Mesenchymal stem cell (in vitro differentiated cells and primary cell): ENCODE measurements at regions not wholly inside any gene's neighbourhood (a gene's known extent, or its start where the extent isn't known, plus 50 kb on each side); places are given as distances from the start of the nearest gene placed in this dataset.

ENCODE experiments used
- DNase-seq: peaks from one replicate; pipeline ENCODE4 v3.0.0-alpha.2; 2013
- H2AFZ ChIP-seq: one replicate; pipeline ENCODE4 v1.6.1; 2013; ENCODE audit warnings: low read depth, mild to moderate bottlenecking, control low read depth, inconsistent platforms, low read length, moderate library complexity
- H2AK5ac ChIP-seq: 2 replicates; pipeline ENCODE4 v1.6.1; 2013; ENCODE audit warnings: low read length, moderate library complexity, mild to moderate bottlenecking, inconsistent platforms; ENCODE audit not compliant: severe bottlenecking
- H2BK120ac ChIP-seq: one replicate; pipeline ENCODE4 v1.6.1; 2013; ENCODE audit warnings: low read depth, mild to moderate bottlenecking, inconsistent platforms, low read length, moderate library complexity
- H2BK12ac ChIP-seq, 2 experiments: one replicate each; pipeline ENCODE4 v1.6.1; 2013; ENCODE audit warnings: inconsistent platforms in 2 of 2, low read length in 2 of 2, mild to moderate bottlenecking in 2 of 2, moderate library complexity in 2 of 2, control low read depth in 1 of 2
- H2BK15ac ChIP-seq: one replicate; pipeline ENCODE4 v1.6.1; 2013; ENCODE audit warnings: mild to moderate bottlenecking, low read depth, inconsistent platforms; ENCODE audit not compliant: poor library complexity, severe bottlenecking
- H2BK5ac ChIP-seq: 2 replicates; pipeline ENCODE4 v1.6.1; 2013; ENCODE audit warnings: low read depth, mild to moderate bottlenecking, low read length, control low read depth, inconsistent platforms; ENCODE audit not compliant: poor library complexity, severe bottlenecking
- H3K14ac ChIP-seq, 2 experiments: one replicate each; pipeline ENCODE4 v1.6.1; 2013; ENCODE audit warnings: inconsistent platforms in 2 of 2, low read length in 2 of 2, control low read depth in 1 of 2, mild to moderate bottlenecking in 1 of 2, moderate library complexity in 1 of 2
- H3K18ac ChIP-seq, 2 experiments: one replicate each; pipeline ENCODE4 v1.6.1; 2013; ENCODE audit warnings: inconsistent platforms in 2 of 2, low read length in 2 of 2, control low read depth in 1 of 2, low read depth in 1 of 2, mild to moderate bottlenecking in 1 of 2
- H3K23ac ChIP-seq, 2 experiments: one replicate each; pipeline ENCODE4 v1.6.1; 2013; ENCODE audit warnings: inconsistent platforms in 2 of 2, low read length in 2 of 2, mild to moderate bottlenecking in 2 of 2, moderate library complexity in 2 of 2, control low read depth in 1 of 2
- H3K27ac ChIP-seq: 2 replicates; pipeline ENCODE4 v1.5.1; 2013; ENCODE audit warnings: mild to moderate bottlenecking, moderate library complexity, low read length, control low read depth, inconsistent platforms; ENCODE audit not compliant: poor library complexity, severe bottlenecking
- H3K27me3 ChIP-seq, 2 experiments: 2 replicates each; pipeline versions ENCODE4 v1.6.1 to v1.7.0; 2013; ENCODE audit warnings: low read length in 2 of 2, mild to moderate bottlenecking in 2 of 2, moderate library complexity in 2 of 2, control low read depth in 1 of 2, inconsistent platforms in 1 of 2; ENCODE audit not compliant: control insufficient read depth in 1 of 2, insufficient read depth in 1 of 2
- H3K36me3 ChIP-seq, 2 experiments: 2 replicates each; pipeline versions ENCODE4 v1.6.1 to v1.7.0; 2013; ENCODE audit warnings: low read length in 2 of 2, control low read depth in 1 of 2, inconsistent platforms in 1 of 2, low read depth in 1 of 2, mild to moderate bottlenecking in 1 of 2; ENCODE audit not compliant: insufficient read depth in 2 of 2, control insufficient read depth in 1 of 2
- H3K4ac ChIP-seq, 2 experiments: one replicate each; pipeline ENCODE4 v1.6.1; 2013; ENCODE audit warnings: inconsistent platforms in 2 of 2, low read length in 2 of 2, mild to moderate bottlenecking in 2 of 2, moderate library complexity in 2 of 2, control low read depth in 1 of 2, low read depth in 1 of 2
- H3K4me1 ChIP-seq: 2 replicates; pipeline ENCODE4 v1.6.1; 2013; ENCODE audit warnings: low read depth, low read length, control low read depth; ENCODE audit not compliant: control insufficient read depth, insufficient read depth
- H3K4me2 ChIP-seq: 2 replicates; pipeline ENCODE4 v1.6.1; 2013; ENCODE audit warnings: low read length, mild to moderate bottlenecking, inconsistent platforms; ENCODE audit not compliant: poor library complexity, severe bottlenecking
- H3K4me3 ChIP-seq, 2 experiments: 2 replicates each; pipeline versions ENCODE4 v1.5.1 to v1.7.0; 2013; ENCODE audit warnings: low read length in 2 of 2, mild to moderate bottlenecking in 2 of 2, control low read depth in 1 of 2, low read depth in 1 of 2; ENCODE audit not compliant: insufficient read depth in 1 of 2
- H3K79me1 ChIP-seq: replicated peaks from 2 replicates; pipeline ENCODE4 v1.6.1; 2013; ENCODE audit warnings: mild to moderate bottlenecking, control low read depth, low read length, inconsistent platforms; ENCODE audit not compliant: poor library complexity, severe bottlenecking
- H3K9ac ChIP-seq: 2 replicates; pipeline ENCODE4 v1.7.0; 2013; ENCODE audit warnings: mild to moderate bottlenecking, low read length, moderate library complexity
- H3K9me3 ChIP-seq: 2 replicates; pipeline ENCODE4 v1.7.0; 2013; ENCODE audit warnings: mild to moderate bottlenecking, low read length; ENCODE audit not compliant: control insufficient read depth
- H4K8ac ChIP-seq: one replicate; pipeline ENCODE4 v1.6.1; 2013; ENCODE audit warnings: inconsistent platforms, mild to moderate bottlenecking, low read length, moderate library complexity
- H4K91ac ChIP-seq: one replicate; pipeline ENCODE4 v1.6.1; 2013; ENCODE audit warnings: mild to moderate bottlenecking, low read length, inconsistent platforms
- WGBS: methylation state at CpG from one replicate; pipeline ENCODE4 v1.1.7; 2013; ENCODE audit warnings: mixed read lengths; 5-methylcytosine and 5-hydroxymethylcytosine counted together

DNA sequence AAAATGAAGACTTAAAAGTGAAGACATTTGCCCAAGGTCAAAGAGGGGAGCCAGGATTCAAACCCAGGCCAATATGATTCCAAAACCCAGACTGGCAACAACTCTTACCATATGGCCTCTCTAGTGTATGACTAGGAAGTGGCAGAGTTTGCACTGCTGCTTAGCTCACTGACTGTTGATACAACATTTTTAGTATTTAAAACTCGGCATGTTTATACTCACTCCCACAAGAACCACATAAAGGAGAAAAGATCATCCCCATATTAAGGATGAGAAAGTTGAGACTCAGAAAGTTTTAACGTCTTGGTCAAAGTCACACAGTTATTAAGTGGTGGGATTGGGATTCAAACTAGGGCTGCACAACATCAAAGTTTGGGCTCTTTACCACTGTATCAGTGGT, 81.7 kb downstream of the CCDC34 start:
- Histone ChIP-seq H3K4ac (no peak overlapping the region), H2AK5ac (peak overlapping the region; percentile 46), H3K23ac (no peak overlapping the region), H3K4me3 (no peak overlapping the region), H2AFZ (no peak overlapping the region), H3K4me1 (peaks cover 5% of the 10 kb centered on the region), H3K27ac (peak overlapping the region; percentile 92), H3K9me3 (no peaks in the 10 kb centered on the region), H3K4me2 (no peak overlapping the region), H3K79me1 (no peaks in the 10 kb centered on the region), H3K14ac (no peak overlapping the region), H2BK12ac (no peak overlapping the region), H2BK15ac (no peak overlapping the region), H3K27me3 (no peaks in the 10 kb centered on the region), H4K8ac (no peak overlapping the region), H3K9ac (peak overlapping the region; percentile 8), H3K36me3 (no peaks in the 10 kb centered on the region), H4K91ac (no peak overlapping the region), H2BK120ac (no peak overlapping the region), H2BK5ac (peak overlapping the region; percentile 76), H3K18ac (no peak overlapping the region)
- WGBS = 88% methylated on average over 1 of the region's 2 CpGs
- DNase-seq = no peak

DNA sequence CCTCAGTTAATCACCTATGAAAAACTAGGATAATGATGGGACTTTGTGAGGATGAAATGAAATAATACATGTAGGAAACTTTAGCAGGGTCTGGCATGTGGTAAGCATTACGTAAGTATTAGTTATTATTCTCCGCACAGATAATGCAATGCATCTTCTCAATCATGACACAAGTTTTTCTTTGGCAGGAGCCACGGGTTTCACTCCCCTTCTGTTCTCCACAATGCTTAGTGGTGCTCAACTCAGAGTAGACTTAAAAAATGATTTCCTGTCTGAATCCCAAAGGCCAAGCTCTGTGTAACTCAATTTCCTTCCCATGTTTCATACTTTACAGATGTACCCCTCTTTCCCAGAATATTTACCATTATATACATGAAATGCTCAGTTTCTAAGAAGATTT, 82.9 kb downstream of the CCDC34 start:
- H2BK12ac ChIP-seq = no peak overlapping the region
- no peak overlapping the region for H4K91ac ChIP-seq
- H3K27ac ChIP-seq = no peak overlapping the region
- peaks cover 5% of the 10 kb centered on the region for H3K4me1 ChIP-seq
- no peaks in the 10 kb centered on the region for H3K79me1 ChIP-seq
- no peak overlapping the region for H2AK5ac ChIP-seq
- no peak overlapping the region for H4K8ac ChIP-seq
- no peak overlapping the region for H3K18ac ChIP-seq
- no peak overlapping the region for H3K23ac ChIP-seq
- no peak overlapping the region for H3K4me3 ChIP-seq
- no peak overlapping the region for H3K4ac ChIP-seq
- no peak overlapping the region for H2AFZ ChIP-seq
- H2BK120ac ChIP-seq = no peak overlapping the region
- WGBS = 81% methylated on average over 3 of the region's 3 CpGs
- H3K36me3 ChIP-seq = no peaks in the 10 kb centered on the region
- peaks cover 0 to 3% of the 10 kb centered on the region in 2 experiments for H3K27me3 ChIP-seq
- H3K9ac ChIP-seq = no peak overlapping the region
- no peaks in the 10 kb centered on the region for H3K9me3 ChIP-seq
- H3K14ac ChIP-seq = no peak overlapping the region
- no peak overlapping the region for H2BK5ac ChIP-seq
- no peak overlapping the region for H3K4me2 ChIP-seq
- DNase-seq = no peak
- no peak overlapping the region for H2BK15ac ChIP-seq

DNA sequence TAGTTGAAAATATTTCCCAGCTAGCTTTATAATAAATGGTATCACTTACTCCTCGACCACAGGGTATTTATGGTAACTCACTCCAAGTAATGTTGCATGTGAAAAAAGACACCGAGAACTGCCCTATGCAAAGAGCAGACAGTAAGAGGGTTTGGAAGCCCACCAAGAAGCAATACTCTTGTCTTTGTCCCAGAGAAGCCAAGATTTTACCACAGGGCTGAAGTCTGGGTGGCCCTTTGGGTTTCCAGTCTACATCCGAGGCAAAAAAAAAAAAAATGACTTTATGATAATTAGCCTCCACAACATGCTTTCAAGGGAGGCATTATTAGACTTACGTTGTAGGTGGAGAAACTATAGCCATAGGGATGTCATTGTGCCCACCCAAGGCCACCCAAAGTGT, 83.6 kb downstream of the CCDC34 start:
- H3K9ac ChIP-seq = no peak overlapping the region
- H3K27ac ChIP-seq = no peak overlapping the region
- H4K8ac ChIP-seq = no peak overlapping the region
- H2BK15ac ChIP-seq = no peak overlapping the region
- H3K36me3 ChIP-seq = no peaks in the 10 kb centered on the region
- no peak overlapping the region for H3K4me2 ChIP-seq
- H2BK12ac ChIP-seq = no peak overlapping the region
- H2AFZ ChIP-seq = no peak overlapping the region
- H3K4me1 ChIP-seq = peaks cover 5% of the 10 kb centered on the region
- DNase-seq = no peak
- H3K27me3 ChIP-seq = peaks cover 0 to 7% of the 10 kb centered on the region in 2 experiments
- no peaks in the 10 kb centered on the region for H3K79me1 ChIP-seq
- H3K14ac ChIP-seq = no peak overlapping the region
- H3K4ac ChIP-seq = no peak overlapping the region
- no peak overlapping the region for H3K4me3 ChIP-seq
- H3K23ac ChIP-seq = no peak overlapping the region
- H2BK120ac ChIP-seq = no peak overlapping the region
- H2AK5ac ChIP-seq = no peak overlapping the region
- 89% methylated on average over 4 of the region's 4 CpGs for WGBS
- H3K18ac ChIP-seq = no peak overlapping the region
- peaks cover 3% of the 10 kb centered on the region for H3K9me3 ChIP-seq
- H4K91ac ChIP-seq = no peak overlapping the region
- no peak overlapping the region for H2BK5ac ChIP-seq

DNA sequence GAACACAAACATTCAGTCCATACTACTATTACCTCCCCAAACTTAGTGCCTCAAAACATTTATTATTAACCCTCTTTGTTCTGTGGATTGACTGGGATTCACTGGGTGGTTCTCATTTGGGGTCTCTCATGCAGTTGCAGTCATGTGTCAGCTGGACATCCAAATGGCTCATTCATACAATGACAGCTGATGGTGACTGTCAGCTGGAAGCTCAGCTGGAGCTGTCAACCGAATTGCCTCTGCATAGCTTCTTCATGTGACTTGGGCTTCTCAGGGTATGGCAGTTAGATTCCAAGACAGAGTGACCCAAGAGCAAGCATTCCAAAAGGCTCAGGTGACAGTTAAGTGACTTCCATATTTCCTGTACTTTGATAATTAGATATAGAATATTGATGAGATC, 85.2 kb downstream of the CCDC34 start:
- no peak overlapping the region for H3K18ac ChIP-seq
- 74% methylated on average over 1 of the region's 1 CpG for WGBS
- no peak for DNase-seq
- peaks cover 4% of the 10 kb centered on the region for H3K4me1 ChIP-seq
- H3K23ac ChIP-seq = no peak overlapping the region
- H2BK12ac ChIP-seq = no peak overlapping the region
- no peak overlapping the region for H4K8ac ChIP-seq
- H3K9me3 ChIP-seq = peaks cover 3% of the 10 kb centered on the region
- H2BK120ac ChIP-seq = no peak overlapping the region
- no peak overlapping the region for H3K4me3 ChIP-seq
- peaks cover 3 to 7% of the 10 kb centered on the region in 2 experiments for H3K27me3 ChIP-seq
- no peak overlapping the region for H3K14ac ChIP-seq
- H2AK5ac ChIP-seq = no peak overlapping the region
- H3K79me1 ChIP-seq = no peaks in the 10 kb centered on the region
- no peak overlapping the region for H3K4me2 ChIP-seq
- H3K27ac ChIP-seq = no peak overlapping the region
- no peak overlapping the region for H4K91ac ChIP-seq
- H3K36me3 ChIP-seq = no peaks in the 10 kb centered on the region
- no peak overlapping the region for H3K9ac ChIP-seq
- no peak overlapping the region for H2BK15ac ChIP-seq
- no peak overlapping the region for H2AFZ ChIP-seq
- no peak overlapping the region for H2BK5ac ChIP-seq
- H3K4ac ChIP-seq = no peak overlapping the region
